K562 (cell line): ENCODE measurements at regions not wholly inside any gene's neighbourhood (a gene's known extent, or its start where the extent isn't known, plus 50 kb on each side); places are given as distances from the start of the nearest gene placed in this dataset.

Experiments used
- ATAC-seq: fragments of 200-7000 bp; cut with Tn5 transposase; 3 replicates; pipeline ENCODE4 v1.9.1; 2020; ENCODE audit warnings: moderate library complexity
- BruUV-seq: library from RNA; stranded (reverse); fragments of 400-500 nt; replicated peaks from 2 replicates; lab custom pipeline; 2021; lab: Mats Ljungman, UMichigan
- CTCF ChIA-PET: fragments of 300-600 bp; formaldehyde crosslinking; extraction: SDS; loops from one replicate; lab custom pipeline; 2021; ENCODE audit warnings: low intra/inter-chr PET ratio; lab: Yijun Ruan, JAX
- POLR2A ChIA-PET: fragments of 300-600, 350-650 bp; sonication (Branson Sonifier 250); formaldehyde crosslinking; extraction: SDS; loops from one replicate; lab custom pipeline; 2021; ENCODE audit warnings: antibody characterized with exemption, inconsistent platforms; lab: Yijun Ruan, JAX
- DNase-seq, 4 experiments: peaks; one replicate each; pipeline versions ENCODE4 v3.0.0 to v3.0.0-alpha.2; 2011 to 2018; ENCODE audit warnings: low spot score in 3 of 4, mixed read lengths in 3 of 4; ENCODE audit errors: extremely low read depth in 1 of 4
- FAIRE-seq: peaks from 2 replicates; lab custom pipeline; 2011; peaks lifted over from hg19 to GRCh38; lab: Jason Lieb, UNC
- H2AFZ ChIP-seq: 2 replicates; pipeline ENCODE4 v1.6.0; 2011; ENCODE audit warnings: low read depth, low read length, control low read depth, inconsistent platforms
- H3K27ac ChIP-seq: fragments of 200-600 bp; 3 replicates; pipeline ENCODE4 v1.8.0; 2011; ENCODE audit warnings: low read depth, mild to moderate bottlenecking, control low read depth, inconsistent platforms, low read length, moderate library complexity, mixed read lengths; ENCODE audit errors: extremely low read depth
- H3K27me3 ChIP-seq, 2 experiments: fragments of 300-600 bp in 1 of 2; 2 replicates in 1 of 2; 3 replicates in 1 of 2; pipeline versions ENCODE4 v1.6.0 to v1.8.0; 2011; ENCODE audit warnings: inconsistent platforms in 2 of 2, low read length in 2 of 2, mild to moderate bottlenecking in 1 of 2, mixed read lengths in 1 of 2, moderate library complexity in 1 of 2; ENCODE audit not compliant: control insufficient read depth in 2 of 2, insufficient read depth in 2 of 2
- H3K36me3 ChIP-seq: fragments of 300-600 bp; 3 replicates; pipeline ENCODE4 v1.8.0; 2011; ENCODE audit warnings: mild to moderate bottlenecking, low read length, inconsistent platforms; ENCODE audit not compliant: control insufficient read depth, insufficient read depth
- H3K4me1 ChIP-seq, 2 experiments: fragments of 200-600 bp in 1 of 2; replicated peaks in 1 of 2; 2 replicates in 1 of 2; 3 replicates in 1 of 2; pipeline versions ENCODE4 v1.5.1 to v1.8.0; 2011; ENCODE audit warnings: inconsistent platforms in 2 of 2, low read length in 2 of 2, mild to moderate bottlenecking in 1 of 2, mixed read lengths in 1 of 2, moderate library complexity in 1 of 2; ENCODE audit not compliant: control insufficient read depth in 2 of 2, insufficient read depth in 2 of 2
- H3K4me2 ChIP-seq: 2 replicates; pipeline ENCODE4 v1.6.1; 2011; ENCODE audit warnings: low read length, control low read depth, inconsistent platforms, mixed read lengths; ENCODE audit not compliant: insufficient read depth
- H3K4me3 ChIP-seq: fragments of 200-600 bp; sonication (generic), shearing (Covaris generic); 2 replicates; pipeline ENCODE4 v1.5.1; 2016; ENCODE audit warnings: control low read depth, inconsistent platforms
- H3K79me2 ChIP-seq: fragments of 200-600 bp; 3 replicates; pipeline ENCODE4 v1.8.0; 2011; ENCODE audit warnings: low read length, inconsistent platforms; ENCODE audit not compliant: control insufficient read depth, insufficient read depth
- H3K9ac ChIP-seq, 2 experiments: 2 replicates each; pipeline versions ENCODE4 v1.6.0 to v1.6.1; 2011; ENCODE audit warnings: low read depth in 2 of 2, low read length in 2 of 2, control low read depth in 1 of 2, inconsistent platforms in 1 of 2, mild to moderate bottlenecking in 1 of 2, mixed read lengths in 1 of 2; ENCODE audit not compliant: insufficient read depth in 1 of 2
- H3K9me1 ChIP-seq: one replicate; pipeline ENCODE4 v1.6.0; 2011; ENCODE audit warnings: inconsistent platforms, mild to moderate bottlenecking, low read length, moderate library complexity; ENCODE audit not compliant: control insufficient read depth, insufficient read depth
- H3K9me3 ChIP-seq: replicated peaks from 2 replicates; pipeline ENCODE4 v1.5.1; 2011; ENCODE audit warnings: low read depth, low read length, inconsistent platforms; ENCODE audit not compliant: control insufficient read depth, insufficient read depth
- H4K20me1 ChIP-seq: replicated peaks from 2 replicates; pipeline ENCODE4 v1.6.1; 2011; ENCODE audit warnings: low read length, inconsistent platforms, mixed read lengths; ENCODE audit not compliant: control insufficient read depth, insufficient read depth
- AFF1 ChIP-seq, 2 experiments: fragments of 450-650 bp; IDR thresholded peaks; 2 replicates each; pipeline ENCODE4 v1.6.1; 2018; ENCODE audit warnings: mild to moderate bottlenecking in 2 of 2, low read depth in 1 of 2; ENCODE audit not compliant: partially characterized antibody in 2 of 2
- MXI1 ChIP-seq: IDR thresholded peaks from 2 replicates; pipeline ENCODE4 v1.6.1; 2011; ENCODE audit warnings: low read depth, mild to moderate bottlenecking, improper control_type of control experiment, low read length
- MYBL2 ChIP-seq, 2 experiments: fragments of 450-650 bp in 1 of 2; sonication (generic) in 1 of 2; formaldehyde crosslinking in 1 of 2; IDR thresholded peaks; 2 replicates each; pipeline versions ENCODE4 v1.6.1 to v1.8.1; 2017 to 2022; ENCODE audit warnings: borderline replicate concordance in 1 of 2, inconsistent platforms in 1 of 2, low read depth in 1 of 2, mild to moderate bottlenecking in 1 of 2, missing genetic modification reagents in 1 of 2, moderate library complexity in 1 of 2
- PHTF2 ChIP-seq: fragments of 250-450 bp; sonication (Bioruptor Pico); IDR thresholded peaks from 2 replicates; pipeline ENCODE4 v1.5.0; 2021; ENCODE audit warnings: mild to moderate bottlenecking
- SNRNP70 ChIP-seq: fragments of 200-400 bp; formaldehyde crosslinking; optimal IDR thresholded peaks from 2 replicates; pipeline ENCODE3; 2017; ENCODE audit warnings: low read depth, low read length
- ZKSCAN1 ChIP-seq: fragments of 150-350 bp; IDR thresholded peaks from 2 replicates; pipeline ENCODE4 v1.6.1; 2016; ENCODE audit warnings: low read depth, low read length
- ZNF77 ChIP-seq: fragments of 250-450 bp; sonication (Bioruptor Pico); IDR thresholded peaks from 2 replicates; pipeline ENCODE4 v1.5.0; 2020
- WGBS: fragments of 100-300 bp; shearing (Covaris generic); methylation state at CpG from one replicate; pipeline ENCODE4 v1.1.6; 2016; ENCODE audit warnings: low coverage, mixed read lengths; ENCODE audit not compliant: insufficient coverage; ENCODE audit errors: missing lambda C conversion rate; 5-methylcytosine and 5-hydroxymethylcytosine counted together
- in situ Hi-C: fragments of 300-500 bp; cut with MboI; formaldehyde crosslinking; loops from 4 replicates; pipeline ENCODE4 v1.15.0; 2018; ENCODE audit warnings: inconsistent platforms, mixed read lengths
- intact Hi-C: fragments of 100-400 bp; cut with micrococcal nuclease; formaldehyde crosslinking; loops from 2 replicates; pipeline ENCODE4 v1.14.2; 2022

DNA sequence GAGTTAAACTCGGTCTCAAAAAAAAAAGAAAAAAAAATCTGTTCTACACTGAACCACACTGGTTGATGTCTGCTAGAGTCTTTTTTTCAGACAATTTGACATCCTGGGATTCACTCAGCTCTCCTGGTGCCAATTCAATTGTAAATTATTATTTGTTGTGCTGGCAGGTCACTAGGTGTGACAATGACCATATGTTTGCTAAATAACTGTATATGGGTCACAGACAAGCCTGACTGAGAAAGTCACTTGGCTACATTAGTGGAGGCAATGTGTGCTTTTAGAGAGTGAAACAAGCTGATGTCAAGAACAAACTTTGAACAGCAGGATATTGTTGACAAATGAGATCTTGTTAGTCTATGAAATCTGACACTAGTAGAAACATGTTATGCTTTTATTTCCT lies 1379.1 kb downstream of the ZPLD1 start:
- Histone ChIP-seq H3K79me2 (no peaks in the 10 kb centered on the region), H3K27me3 (no peaks in the 10 kb centered on the region)
- no peak for ATAC-seq
- TF ChIP-seq ZKSCAN1 (no peak), ZNF77 (CRISPR knock-in tag) (no peak), MYBL2 (IDR thresholded peaks at IDR 0.05; ENCODE audit: low read depth) (no peak), MYBL2 (CRISPR knock-in tag; IDR thresholded peaks at IDR 0.05; ENCODE audit: borderline replicate concordance) (no peak), AFF1 (IDR thresholded peaks at IDR 0.05; ENCODE audit: low read depth in 1 of 2, partially characterized antibody in 2 of 2) (no peak), SNRNP70 (no peak), MXI1 (no peak), PHTF2 (CRISPR knock-in tag) (no peak)
- TF ChIP-seq, all 486 proteins: peak for 0
- no peaks in the 10 kb centered on the region for H3K4me1 ChIP-seq
- intact Hi-C loops (no loop called here), in situ Hi-C loops (no loop called here)
- H3K36me3 ChIP-seq: no peaks in the 10 kb centered on the region
- no peak overlapping the region for H3K27ac ChIP-seq
- no CpG with 5 or more reads among the region's 1 CpG for WGBS
- H2AFZ ChIP-seq: no peak overlapping the region
- FAIRE-seq (no peak), DNase-seq (no peak)
- no peak overlapping the region for H3K4me2 ChIP-seq
- ChIA-PET CTCF (no interaction called here), POLR2A (no interaction called here)
- BruUV-seq: no TSS peak
- no peaks in the 10 kb centered on the region for H3K9me1 ChIP-seq
- no peaks in the 10 kb centered on the region for H3K9me3 ChIP-seq
- no peak overlapping the region for H3K9ac ChIP-seq
- no peak overlapping the region for H3K4me3 ChIP-seq
- H4K20me1 ChIP-seq: no peaks in the 10 kb centered on the region
